ENCODE measurements at regions not wholly inside any gene's neighbourhood (a gene's known extent, or its start where the extent isn't known, plus 50 kb on each side); places are given as distances from the start of the nearest gene placed in this dataset.

- FAIRE-seq (no peak), DNase-seq (ENCODE audit: insufficient read length, low spot score) (no peak)
- TF ChIP-seq CTCF (IDR thresholded peaks at IDR 0.05; ENCODE audit: insufficient read depth, missing control alignments), result no peak
These were observed 255.3 kb downstream of the INHBA start for GRCh38 chr7:41447450-41448042.

GRCh38 chr7:41446606-41447449 is 256.1 kb downstream of the INHBA start:
- TF ChIP-seq CTCF (IDR thresholded peaks at IDR 0.05; ENCODE audit: insufficient read depth, missing control alignments), result no peak
- DNase-seq (ENCODE audit: insufficient read length, low spot score) (no peak), FAIRE-seq (no peak)

- TF ChIP-seq CTCF (IDR thresholded peaks at IDR 0.05; ENCODE audit: insufficient read depth, missing control alignments), result no peak
- FAIRE-seq, result no peak
- no peak for DNase-seq (ENCODE audit: insufficient read length, low spot score)
These were observed 256.9 kb downstream of the INHBA start for GRCh38 chr7:41445946-41446345.

GRCh38 chr7:41445432-41445831 is 257.5 kb downstream of the INHBA start:
- TF ChIP-seq CTCF (IDR thresholded peaks at IDR 0.05; ENCODE audit: insufficient read depth, missing control alignments), result no peak
- FAIRE-seq (no peak), DNase-seq (ENCODE audit: insufficient read length, low spot score) (no peak)

GRCh38 chr7:41439515-41439879 is 263.4 kb downstream of the INHBA start:
- no peak for FAIRE-seq
- no peak for DNase-seq (ENCODE audit: insufficient read length, low spot score)
- no peak for TF ChIP-seq CTCF (IDR thresholded peaks at IDR 0.05; ENCODE audit: insufficient read depth, missing control alignments)

GRCh38 chr7:41438705-41439514 is 264.0 kb downstream of the INHBA start:
- no peak for TF ChIP-seq CTCF (IDR thresholded peaks at IDR 0.05; ENCODE audit: insufficient read depth, missing control alignments)
- FAIRE-seq, result no peak
- no peak for DNase-seq (ENCODE audit: insufficient read length, low spot score)

Data from D721Med (cell line).